ENCODE measurements at regions not wholly inside any gene's neighbourhood (a gene's known extent, or its start where the extent isn't known, plus 50 kb on each side); places are given as distances from the start of the nearest gene placed in this dataset.

GRCh38 chr2:238790833-238791230 lies 57.1 kb upstream of the TWIST2 start (continued):
- no peak for TF ChIP-seq TCF12 (IDR thresholded peaks at IDR 0.05)
- TF ChIP-seq IRF3 (IDR thresholded peaks at IDR 0.05; ENCODE audit: low read depth, low read length): no peak
- TF ChIP-seq SMC3 (IDR thresholded peaks at IDR 0.05; ENCODE audit: low read depth, low read length): no peak
- no peak for TF ChIP-seq SIN3A (IDR thresholded peaks at IDR 0.05; ENCODE audit: borderline replicate concordance, low read depth, low read length)
- no peak for TF ChIP-seq MEF2A (IDR thresholded peaks at IDR 0.05; ENCODE audit: borderline replicate concordance, low read depth)
- no peak for TF ChIP-seq POLR2AphosphoS5 (IDR thresholded peaks at IDR 0.05; ENCODE audit: low read depth, low read length)
- TF ChIP-seq FOXJ3 (CRISPR knock-in tag; IDR thresholded peaks at IDR 0.05): no peak
- TF ChIP-seq FOSL2 (IDR thresholded peaks at IDR 0.05; ENCODE audit: borderline replicate concordance, low read depth): no peak

- Histone ChIP-seq H3F3A (replicated peaks; ENCODE audit: insufficient read depth) (no peaks in the 10 kb centered on the region), H2AFZ (ENCODE audit: low read depth) (no peak overlapping the region), H3K9ac (no peak overlapping the region), H3K79me2 (ENCODE audit: insufficient read depth) (no peaks in the 10 kb centered on the region), H3K4me2 (no peak overlapping the region), H3K27me3 (ENCODE audit: insufficient read depth) (no peaks in the 10 kb centered on the region), H3K4me3 (ENCODE audit: low read depth in 2 of 2, low read length in 1 of 2) (no peak overlapping the region), H3K9me2 (no peaks in the 10 kb centered on the region), H3K4me1 (ENCODE audit: control insufficient read depth in 1 of 2, insufficient read depth in 2 of 2, low read depth in 1 of 2, low read length in 1 of 2) (no peaks in the 10 kb centered on the region), H3K9me3 (no peaks in the 10 kb centered on the region), H4K20me1 (ENCODE audit: insufficient read depth) (no peaks in the 10 kb centered on the region), H3K27ac (ENCODE audit: low read depth in 2 of 2, low read length in 1 of 2) (no peak overlapping the region), H3K36me3 (replicated peaks in 1 of 2; ENCODE audit: control insufficient read depth in 1 of 2, insufficient read depth in 2 of 2, low read length in 1 of 2) (no peaks in the 10 kb centered on the region)
- TF ChIP-seq RXRA (IDR thresholded peaks at IDR 0.05; ENCODE audit: borderline replicate concordance, low read depth) (no peak), RFX5 (IDR thresholded peaks at IDR 0.05; ENCODE audit: low read length) (no peak), YY1 (IDR thresholded peaks at IDR 0.05; ENCODE audit: low read depth) (no peak), TAF1 (IDR thresholded peaks at IDR 0.05; ENCODE audit: borderline replicate concordance, low read depth, low read length) (no peak), NFIC (IDR thresholded peaks at IDR 0.05; ENCODE audit: borderline replicate concordance) (no peak), MEF2A (IDR thresholded peaks at IDR 0.05; ENCODE audit: borderline replicate concordance, low read depth) (no peak), MXI1 (IDR thresholded peaks at IDR 0.05; ENCODE audit: low read depth, low read length) (no peak), PBX3 (IDR thresholded peaks at IDR 0.05) (no peak), USF2 (IDR thresholded peaks at IDR 0.05; ENCODE audit: borderline replicate concordance, low read depth, low read length) (no peak), ELF1 (IDR thresholded peaks at IDR 0.05) (no peak), GATA2 (CRISPR knock-in tag; IDR thresholded peaks at IDR 0.05) (no peak), POLR2AphosphoS5 (IDR thresholded peaks at IDR 0.05; ENCODE audit: low read depth, low read length) (no peak), GABPA (IDR thresholded peaks at IDR 0.05; ENCODE audit: low read depth) (no peak), REST (IDR thresholded peaks at IDR 0.05; ENCODE audit: low read depth, low read length) (no peak), TEAD4 (IDR thresholded peaks at IDR 0.05; ENCODE audit: borderline replicate concordance, insufficient read depth) (no peak), CHD2 (IDR thresholded peaks at IDR 0.05; ENCODE audit: low read length, partially characterized antibody) (no peak), FOSL2 (IDR thresholded peaks at IDR 0.05; ENCODE audit: borderline replicate concordance, low read depth) (no peak), RCOR1 (IDR thresholded peaks at IDR 0.05; ENCODE audit: low read length) (no peak), FOXJ3 (CRISPR knock-in tag; IDR thresholded peaks at IDR 0.05) (no peak)
- WGBS (ENCODE audit: low lambda C conversion rate): 64% methylated on average over 9 of the region's 14 CpGs
- ChIA-PET CTCF (no interaction called here), POLR2A (no interaction called here)
- DNase-seq: no peak
These were observed 56.5 kb upstream of the TWIST2 start for GRCh38 chr2:238791354-238791753.

Data from SK-N-SH (cell line).